NT2/D1 (cell line): ENCODE measurements at regions not wholly inside any gene's neighbourhood (a gene's known extent, or its start where the extent isn't known, plus 50 kb on each side); places are given as distances from the start of the nearest gene placed in this dataset.
"Not testable (repeated sequence)": the region's sequence is repeated elsewhere in the genome, so short reads cannot be mapped to it uniquely, and the experiment has no call there.

Experiments used
- DNase-seq: peaks from one replicate; pipeline ENCODE4 v3.0.0-alpha.2; 2011; ENCODE audit warnings: low read depth, low spot score
- H3K27me3 ChIP-seq: 2 replicates; pipeline ENCODE4 v1.6.0; 2011; ENCODE audit warnings: mild to moderate bottlenecking; ENCODE audit not compliant: insufficient read length, insufficient read depth
- H3K36me3 ChIP-seq: 2 replicates; pipeline ENCODE4 v1.6.1; 2011; ENCODE audit warnings: mild to moderate bottlenecking, low read length, mixed read lengths; ENCODE audit not compliant: insufficient read depth, insufficient read length
- H3K4me1 ChIP-seq: 2 replicates; pipeline ENCODE4 v1.5.1; 2011; ENCODE audit not compliant: insufficient read depth, insufficient read length
- H3K4me3 ChIP-seq: 2 replicates; pipeline ENCODE4 v1.5.1; 2011; ENCODE audit warnings: low read depth; ENCODE audit not compliant: insufficient read length
- H3K9ac ChIP-seq: 2 replicates; pipeline ENCODE4 v1.6.0; 2011; ENCODE audit warnings: low read depth; ENCODE audit not compliant: insufficient read length
- H3K9me3 ChIP-seq: 2 replicates; pipeline ENCODE4 v1.5.1; 2011; ENCODE audit warnings: mild to moderate bottlenecking, low read length; ENCODE audit not compliant: insufficient read depth
- SUZ12 ChIP-seq: IDR thresholded peaks from 2 replicates; pipeline ENCODE4 v1.6.1; 2011; ENCODE audit not compliant: insufficient read length, insufficient read depth; ENCODE audit errors: extremely low read depth
- YY1 ChIP-seq: IDR thresholded peaks from 2 replicates; pipeline ENCODE4 v1.6.1; 2011; ENCODE audit not compliant: insufficient read length, insufficient read depth
- ZNF274 ChIP-seq: IDR thresholded peaks from 2 replicates; pipeline ENCODE4 v1.6.1; 2011; ENCODE audit warnings: mild to moderate bottlenecking, low read depth, low read length

GRCh38 chr5:40428815-40429214, 250.9 kb upstream of the PTGER4 start:
- H3K36me3 ChIP-seq, result no peaks in the 10 kb centered on the region
- H3K9me3 ChIP-seq, result peaks cover under 1% of the 10 kb centered on the region; the same call in 1 of the 2 replicates
- H3K9ac ChIP-seq, result no peak overlapping the region
- no peak for TF ChIP-seq ZNF274
- DNase-seq, result no peak
- H3K4me3 ChIP-seq, result no peak overlapping the region
- H3K4me1 ChIP-seq, result no peaks in the 10 kb centered on the region
- H3K27me3 ChIP-seq, result no peaks in the 10 kb centered on the region

DNA sequence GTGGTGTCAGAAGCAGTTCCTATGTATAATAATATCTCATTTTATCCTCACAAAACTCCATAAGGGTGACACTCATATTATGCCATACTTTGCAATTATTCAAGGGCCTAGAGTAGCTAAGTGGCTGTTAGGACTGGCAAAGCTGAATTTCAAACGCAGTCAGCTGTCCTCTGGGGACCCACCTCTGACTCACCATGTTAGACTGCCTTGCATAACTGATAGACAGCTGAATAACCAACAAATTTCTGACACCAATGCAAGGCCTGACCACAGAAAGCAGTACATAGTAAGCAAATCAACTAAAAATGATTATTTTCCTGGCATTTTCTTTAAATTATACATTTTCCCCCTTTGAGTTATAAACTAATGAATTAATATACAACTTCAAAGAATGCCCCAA, 251.6 kb upstream of the PTGER4 start:
- TF ChIP-seq ZNF274, result no peak
- DNase-seq, result no peak
- H3K4me3 ChIP-seq, result no peak overlapping the region
- no peaks in the 10 kb centered on the region for H3K27me3 ChIP-seq
- H3K9ac ChIP-seq, result no peak overlapping the region
- no peaks in the 10 kb centered on the region for H3K36me3 ChIP-seq
- H3K9me3 ChIP-seq, result peaks cover 7% of the 10 kb centered on the region; the same call in 1 of the 2 replicates
- H3K4me1 ChIP-seq, result no peaks in the 10 kb centered on the region

GRCh38 chr5:40417046-40417810, 262.5 kb upstream of the PTGER4 start:
- H3K4me1 ChIP-seq, H3K27me3 ChIP-seq, H3K9me3 ChIP-seq, H3K9ac ChIP-seq, DNase-seq, H3K4me3 ChIP-seq, H3K36me3 ChIP-seq: not testable (repeated sequence)

DNA sequence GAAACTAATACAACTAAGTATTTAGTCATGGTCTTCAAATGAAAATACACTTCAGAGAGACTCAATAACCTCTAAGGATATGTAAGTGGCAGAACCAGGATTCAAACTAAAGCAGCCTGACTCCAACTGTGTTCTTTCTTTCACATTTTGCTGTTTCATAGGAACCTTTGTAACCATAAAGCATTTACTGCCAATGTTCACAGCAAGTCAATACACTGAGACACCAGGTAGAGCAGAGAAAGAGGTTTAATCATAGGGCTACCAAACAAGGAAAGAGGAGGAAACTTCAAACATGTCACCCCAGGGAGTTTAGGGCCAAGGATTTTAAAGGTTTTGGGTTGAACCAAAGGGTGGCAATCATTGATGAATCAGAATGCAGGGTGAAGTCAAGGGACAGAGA, 263.1 kb upstream of the PTGER4 start:
- Histone ChIP-seq H3K27me3 (no peaks in the 10 kb centered on the region), H3K9me3 (no peaks in the 10 kb centered on the region), H3K4me3 (no peak overlapping the region), H3K4me1 (no peaks in the 10 kb centered on the region), H3K36me3 (no peaks in the 10 kb centered on the region), H3K9ac (no peak overlapping the region)
- TF ChIP-seq YY1 (no peak), ZNF274 (no peak), SUZ12 (no peak)
- DNase-seq, result no peak

DNA sequence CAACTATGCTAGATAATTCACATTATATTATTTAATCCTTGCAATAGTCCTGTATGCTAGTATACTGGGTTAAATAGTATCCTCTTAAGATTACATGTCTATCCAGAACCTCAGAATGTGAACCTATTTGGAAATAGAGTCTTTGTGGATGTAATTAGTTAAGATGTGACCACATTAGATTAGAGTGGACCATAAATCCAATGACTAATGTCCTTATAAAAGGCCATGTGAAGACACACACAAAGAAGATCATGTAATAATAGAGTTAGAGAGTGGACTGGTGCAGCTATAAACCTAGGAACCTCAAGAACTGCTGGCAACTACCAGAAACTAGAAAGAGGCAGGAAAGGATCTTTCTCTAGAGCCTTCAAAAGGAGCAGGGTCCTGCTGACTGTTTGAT, 263.6 kb upstream of the PTGER4 start:
- H3K4me3 ChIP-seq, result no peak overlapping the region
- no peaks in the 10 kb centered on the region for H3K36me3 ChIP-seq
- TF ChIP-seq ZNF274, result no peak
- no peak for TF ChIP-seq YY1
- TF ChIP-seq SUZ12, result no peak
- no peak for DNase-seq
- H3K27me3 ChIP-seq, result no peaks in the 10 kb centered on the region
- H3K4me1 ChIP-seq, result no peaks in the 10 kb centered on the region
- no peaks in the 10 kb centered on the region for H3K9me3 ChIP-seq
- H3K9ac ChIP-seq, result no peak overlapping the region

DNA sequence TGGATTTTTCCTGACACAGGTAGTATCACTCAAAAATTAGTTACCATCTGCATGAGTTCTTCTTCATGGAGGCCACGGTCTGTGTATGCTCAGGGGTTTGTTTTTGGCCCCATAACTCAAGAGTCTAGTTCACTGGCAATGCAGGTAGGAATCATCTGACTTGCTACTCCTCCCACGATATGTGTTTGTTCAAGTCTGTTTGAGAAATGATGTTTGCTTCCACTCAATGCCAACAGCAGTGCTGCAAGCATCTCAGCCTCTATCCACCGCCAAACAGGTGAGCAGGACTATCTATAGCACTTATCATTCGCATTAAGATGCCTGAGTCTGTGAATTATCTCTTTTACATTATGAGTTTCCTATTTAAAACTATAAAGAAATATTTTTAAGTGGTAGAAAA, 264.8 kb upstream of the PTGER4 start:
- no peak overlapping the region for H3K4me3 ChIP-seq
- no peak for DNase-seq
- no peak overlapping the region for H3K9ac ChIP-seq
- H3K36me3 ChIP-seq, result no peaks in the 10 kb centered on the region
- no peaks in the 10 kb centered on the region for H3K4me1 ChIP-seq
- no peaks in the 10 kb centered on the region for H3K27me3 ChIP-seq
- no peaks in the 10 kb centered on the region for H3K9me3 ChIP-seq
- TF ChIP-seq SUZ12, result no peak
- no peak for TF ChIP-seq YY1
- TF ChIP-seq ZNF274, result no peak

DNA sequence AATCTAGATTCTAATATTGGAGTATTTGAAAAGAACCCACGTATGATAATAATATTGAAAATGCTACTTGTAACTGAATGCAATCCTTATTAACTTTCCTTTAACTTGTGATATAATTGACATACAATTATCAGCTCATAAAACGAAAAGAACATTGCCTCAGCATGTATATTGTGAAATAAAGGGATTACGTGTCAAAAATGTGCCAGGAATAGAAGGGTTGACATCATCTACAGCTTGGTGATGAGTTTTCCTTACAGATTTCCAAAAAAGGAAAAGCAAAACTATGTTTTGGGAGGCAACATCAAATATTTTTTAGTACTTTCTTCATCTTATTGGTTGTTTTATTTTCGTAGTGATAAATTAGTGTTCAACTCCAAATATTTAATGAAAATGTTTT, 266.0 kb upstream of the PTGER4 start:
- H3K9ac ChIP-seq, result no peak overlapping the region
- TF ChIP-seq SUZ12, result no peak
- H3K9me3 ChIP-seq, result no peaks in the 10 kb centered on the region
- H3K27me3 ChIP-seq, result no peaks in the 10 kb centered on the region
- no peaks in the 10 kb centered on the region for H3K36me3 ChIP-seq
- no peak overlapping the region for H3K4me3 ChIP-seq
- DNase-seq, result no peak
- no peaks in the 10 kb centered on the region for H3K4me1 ChIP-seq

DNA sequence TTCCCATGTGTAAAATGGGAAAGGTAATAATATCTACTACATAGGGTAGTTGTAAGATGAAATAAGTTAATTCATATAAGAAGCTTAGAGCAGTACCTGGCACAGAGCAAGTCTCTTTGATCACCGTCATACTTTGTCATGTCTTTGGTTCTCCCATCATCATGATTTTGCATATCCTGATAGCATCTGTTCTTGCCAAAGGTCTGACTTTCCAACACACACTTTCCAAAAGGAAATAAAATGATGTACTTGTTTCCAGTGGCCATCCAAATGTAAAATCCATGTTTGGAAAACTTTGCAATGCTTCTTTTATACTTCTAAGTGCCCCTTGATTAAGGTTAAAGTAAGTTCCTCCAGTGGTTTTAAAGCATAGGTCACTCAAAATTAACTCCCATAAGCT, 266.9 kb upstream of the PTGER4 start:
- no peaks in the 10 kb centered on the region for H3K36me3 ChIP-seq
- no peak overlapping the region for H3K4me3 ChIP-seq
- H3K9me3 ChIP-seq, result no peaks in the 10 kb centered on the region
- H3K9ac ChIP-seq, result no peak overlapping the region
- no peak for DNase-seq
- no peak for TF ChIP-seq YY1
- TF ChIP-seq SUZ12, result no peak
- no peak for TF ChIP-seq ZNF274
- no peaks in the 10 kb centered on the region for H3K4me1 ChIP-seq
- H3K27me3 ChIP-seq, result no peaks in the 10 kb centered on the region
